Colonic mucosa (tissue), 4 donors: ENCODE measurements at regions not wholly inside any gene's neighbourhood (a gene's known extent, or its start where the extent isn't known, plus 50 kb on each side); places are given as distances from the start of the nearest gene placed in this dataset.
"Not testable (repeated sequence)": the region's sequence is repeated elsewhere in the genome, so short reads cannot be mapped to it uniquely, and the experiment has no call there.

Experiments
- DNase-seq: peaks from one replicate; pipeline ENCODE4 v3.0.0-alpha.2; 2020
- H3K27ac ChIP-seq: fragments of 200-600 bp; one replicate; pipeline ENCODE4 v1.8.0; 2021
- H3K27me3 ChIP-seq: fragments of 200-600 bp; one replicate; pipeline ENCODE4 v1.8.0; 2021
- H3K36me3 ChIP-seq: fragments of 200-600 bp; one replicate; pipeline ENCODE4 v1.8.0; 2021
- H3K4me1 ChIP-seq: fragments of 200-600 bp; one replicate; pipeline ENCODE4 v1.8.0; 2021; ENCODE audit warnings: mild to moderate bottlenecking
- H3K4me3 ChIP-seq: fragments of 200-600 bp; one replicate; pipeline ENCODE4 v1.8.0; 2021
- H3K9ac ChIP-seq, 2 donors: one replicate each; pipeline ENCODE4 v1.7.0; 2013; ENCODE audit warnings: control low read depth in 2 of 2, low read depth in 2 of 2, low read length in 2 of 2
- H3K9me3 ChIP-seq: fragments of 200-600 bp; one replicate; pipeline ENCODE4 v1.8.0; 2021
- intact Hi-C: fragments of 100-400 bp; cut with DNase I; formaldehyde crosslinking; loops from one replicate; pipeline ENCODE4 v1.14.1; 2022
- TF ChIP-seq, protein P1 (sequence below): fragments of 200-600 bp; IDR thresholded peaks from one replicate; pipeline ENCODE4 v1.8.0; 2022; ENCODE audit warnings: antibody characterized with exemption, mild to moderate bottlenecking
- donor health status: healthy.
- donor health status: DM: no; HTN: no; CAD: no.
- donor health status: DM: no; HTN: no; CAD: no.

DNA sequence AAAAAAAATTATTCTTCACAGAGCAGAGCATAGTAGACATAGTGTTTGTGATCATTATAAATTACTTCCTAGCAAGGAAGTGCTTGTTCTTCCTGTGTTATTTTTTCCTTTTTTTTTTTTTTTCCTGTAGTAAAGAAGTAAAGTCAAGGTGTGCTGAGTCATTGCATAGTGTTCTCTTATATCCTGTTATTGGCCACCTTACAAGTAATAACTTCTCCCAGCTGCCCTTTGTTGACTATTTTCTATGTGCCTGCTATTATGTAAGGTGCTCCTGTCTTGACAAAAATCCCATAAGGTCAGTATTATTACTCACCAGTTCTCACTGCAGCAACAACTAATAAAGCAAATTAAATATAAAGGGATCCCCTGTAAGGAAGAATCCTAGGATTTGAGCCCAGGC lies 195.3 kb downstream of the GJA1 start:
- H3K27me3 ChIP-seq = no peaks in the 10 kb centered on the region
- no peaks in the 10 kb centered on the region for H3K36me3 ChIP-seq
- no peak overlapping the region for H3K9ac ChIP-seq
- H3K27ac ChIP-seq = no peak overlapping the region
- H3K9me3 ChIP-seq = no peaks in the 10 kb centered on the region
- no peak overlapping the region for H3K4me3 ChIP-seq
- intact Hi-C loops = no loop called here
- DNase-seq = no peak
- no peaks in the 10 kb centered on the region for H3K4me1 ChIP-seq
- TF ChIP-seq, protein P1, sequence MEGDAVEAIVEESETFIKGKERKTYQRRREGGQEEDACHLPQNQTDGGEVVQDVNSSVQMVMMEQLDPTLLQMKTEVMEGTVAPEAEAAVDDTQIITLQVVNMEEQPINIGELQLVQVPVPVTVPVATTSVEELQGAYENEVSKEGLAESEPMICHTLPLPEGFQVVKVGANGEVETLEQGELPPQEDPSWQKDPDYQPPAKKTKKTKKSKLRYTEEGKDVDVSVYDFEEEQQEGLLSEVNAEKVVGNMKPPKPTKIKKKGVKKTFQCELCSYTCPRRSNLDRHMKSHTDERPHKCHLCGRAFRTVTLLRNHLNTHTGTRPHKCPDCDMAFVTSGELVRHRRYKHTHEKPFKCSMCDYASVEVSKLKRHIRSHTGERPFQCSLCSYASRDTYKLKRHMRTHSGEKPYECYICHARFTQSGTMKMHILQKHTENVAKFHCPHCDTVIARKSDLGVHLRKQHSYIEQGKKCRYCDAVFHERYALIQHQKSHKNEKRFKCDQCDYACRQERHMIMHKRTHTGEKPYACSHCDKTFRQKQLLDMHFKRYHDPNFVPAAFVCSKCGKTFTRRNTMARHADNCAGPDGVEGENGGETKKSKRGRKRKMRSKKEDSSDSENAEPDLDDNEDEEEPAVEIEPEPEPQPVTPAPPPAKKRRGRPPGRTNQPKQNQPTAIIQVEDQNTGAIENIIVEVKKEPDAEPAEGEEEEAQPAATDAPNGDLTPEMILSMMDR = no peak

DNA sequence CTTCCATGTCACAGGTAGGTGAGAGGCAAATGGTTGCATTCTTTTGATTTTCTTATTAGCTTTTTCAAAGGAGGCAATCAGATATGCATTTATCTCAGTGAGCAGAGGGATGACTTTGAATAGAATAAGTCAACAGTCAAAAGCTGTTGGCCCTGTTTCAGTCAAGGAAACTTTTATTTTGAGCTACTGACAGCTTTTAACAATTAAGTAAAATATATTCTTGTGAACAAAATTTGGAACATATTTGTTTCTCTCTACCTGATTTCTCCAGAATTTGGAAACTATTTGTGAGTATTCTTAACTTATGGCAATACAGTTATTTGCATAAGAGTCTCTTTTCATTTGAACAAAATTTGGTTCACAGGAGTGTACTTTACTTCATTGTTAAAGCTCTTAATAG lies 196.3 kb downstream of the GJA1 start:
- H3K27me3 ChIP-seq, DNase-seq, H3K4me1 ChIP-seq, H3K9me3 ChIP-seq, H3K9ac ChIP-seq, intact Hi-C loops, H3K27ac ChIP-seq, H3K4me3 ChIP-seq, H3K36me3 ChIP-seq: not testable (repeated sequence)

DNA sequence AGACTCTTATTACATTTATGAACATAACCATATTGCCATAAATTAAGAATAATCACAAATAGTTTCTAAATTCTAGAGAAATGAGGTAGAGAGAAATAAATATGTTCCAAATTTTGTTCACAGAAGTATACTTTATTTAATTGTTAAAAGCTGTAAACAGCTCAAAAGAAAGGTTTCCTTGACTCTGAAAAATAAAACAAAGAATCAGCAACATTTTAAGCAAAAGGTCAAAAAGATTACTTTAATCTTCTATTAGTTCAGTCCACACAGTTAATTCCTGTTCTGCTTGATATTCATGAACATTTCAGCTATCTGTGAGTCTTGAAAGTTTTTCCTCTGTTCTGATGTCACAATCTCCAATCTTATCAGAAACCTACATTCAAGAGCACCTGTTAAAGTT lies 197.9 kb downstream of the GJA1 start:
- TF ChIP-seq, protein P1 = no peak
- H3K9me3 ChIP-seq = no peaks in the 10 kb centered on the region
- intact Hi-C loops = no loop called here

DNA sequence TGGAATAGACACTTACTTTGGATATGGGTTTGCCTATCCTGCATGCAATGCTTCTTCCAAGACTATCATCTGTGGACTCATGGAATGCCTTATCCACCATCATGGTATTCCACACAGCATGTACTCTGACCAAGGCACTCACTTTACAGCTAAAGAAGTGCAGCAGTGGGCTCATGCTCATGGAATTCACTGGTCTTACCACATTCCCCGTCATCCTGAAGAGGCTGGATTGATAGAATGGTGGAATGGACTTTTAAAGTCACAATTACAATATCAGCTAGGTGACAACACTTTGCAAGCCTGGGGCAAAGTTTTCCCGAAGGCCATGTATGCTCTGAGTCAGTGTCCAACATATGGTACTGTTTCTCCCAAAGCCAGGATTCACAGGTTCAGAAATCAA lies 199.1 kb downstream of the GJA1 start:
- H3K4me1 ChIP-seq, H3K4me3 ChIP-seq, H3K27me3 ChIP-seq, H3K27ac ChIP-seq, H3K9ac ChIP-seq, DNase-seq, intact Hi-C loops, H3K9me3 ChIP-seq, H3K36me3 ChIP-seq: not testable (repeated sequence)

More for the DNA sequence above, 197.9 kb downstream of the GJA1 start:
- DNase-seq = no peak
- Histone ChIP-seq H3K27ac (no peak overlapping the region), H3K9ac (no peak overlapping the region), H3K36me3 (no peaks in the 10 kb centered on the region), H3K4me1 (no peaks in the 10 kb centered on the region), H3K27me3 (no peaks in the 10 kb centered on the region), H3K4me3 (no peak overlapping the region)

DNA sequence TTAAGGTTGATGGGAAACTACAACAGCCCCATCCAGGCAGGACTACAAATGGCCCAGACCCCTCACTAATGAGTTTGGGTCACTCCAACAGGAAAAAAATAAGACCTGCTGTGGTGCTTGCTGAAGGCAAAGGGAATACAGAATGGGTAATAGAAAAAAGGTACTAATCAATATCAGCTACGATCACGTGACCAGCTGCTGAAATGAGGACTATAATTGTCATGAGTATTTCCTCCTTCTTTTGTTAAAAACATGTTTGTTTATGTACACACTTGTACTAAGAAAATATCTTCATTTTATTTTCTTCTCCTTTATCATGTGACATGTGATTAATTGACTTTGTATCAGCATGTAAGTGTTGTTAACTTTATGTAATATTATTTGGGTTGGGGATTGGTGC lies 199.9 kb downstream of the GJA1 start:
- Histone ChIP-seq H3K4me3 (no peak overlapping the region), H3K9ac (no peak overlapping the region), H3K36me3 (no peaks in the 10 kb centered on the region), H3K9me3 (no peaks in the 10 kb centered on the region), H3K27me3 (no peaks in the 10 kb centered on the region), H3K4me1 (no peaks in the 10 kb centered on the region), H3K27ac (no peak overlapping the region)
- no peak for DNase-seq
- intact Hi-C loops = no loop called here
- TF ChIP-seq, protein P1 = no peak

DNA sequence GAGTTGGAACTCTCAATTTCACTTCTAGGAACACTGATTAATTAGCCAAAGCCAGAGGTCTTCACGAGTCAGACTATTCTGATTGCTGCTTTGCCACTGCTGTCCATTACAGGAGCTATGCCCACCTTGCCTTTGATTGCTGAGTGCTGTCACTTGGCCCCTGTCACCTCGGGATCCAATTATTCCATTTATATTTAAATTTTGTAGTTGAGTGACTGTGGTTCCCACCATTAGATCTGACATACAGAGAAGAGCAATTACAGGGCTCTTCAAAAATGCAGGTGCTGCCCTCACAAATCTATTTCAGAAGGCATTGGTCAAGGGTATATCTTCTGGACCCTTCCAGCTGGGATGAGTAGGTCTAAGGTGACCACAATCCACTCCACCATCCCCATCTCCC lies 200.8 kb downstream of the GJA1 start:
- H3K9ac ChIP-seq, H3K9me3 ChIP-seq: not testable (repeated sequence)

DNA sequence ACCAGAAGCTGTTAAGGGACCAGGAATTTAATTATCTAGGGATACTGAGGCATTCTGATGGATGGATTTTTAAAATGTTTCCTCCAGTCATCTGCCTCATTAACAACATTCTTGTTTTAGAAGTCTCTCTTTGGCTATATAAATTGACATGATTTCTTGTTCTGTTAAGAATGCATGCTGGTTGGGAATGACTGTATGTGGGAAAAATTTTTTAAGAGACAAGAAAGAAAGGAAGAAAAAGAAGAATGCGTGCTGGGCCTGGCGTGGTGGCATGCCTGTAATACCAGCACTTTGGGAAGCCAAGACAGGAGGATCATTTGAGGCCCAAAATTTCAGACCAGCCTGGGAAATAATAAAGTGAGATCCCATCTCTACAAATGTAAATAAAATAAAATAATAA lies 203.6 kb downstream of the GJA1 start:
- no peaks in the 10 kb centered on the region for H3K4me1 ChIP-seq
- H3K9me3 ChIP-seq = no peaks in the 10 kb centered on the region
- DNase-seq = no peak
- intact Hi-C loops = no loop called here
- H3K9ac ChIP-seq = no peak overlapping the region
- no peak overlapping the region for H3K4me3 ChIP-seq
- H3K36me3 ChIP-seq = no peaks in the 10 kb centered on the region
- H3K27me3 ChIP-seq = no peaks in the 10 kb centered on the region
- TF ChIP-seq, protein P1 = no peak
- H3K27ac ChIP-seq = no peak overlapping the region

More for the DNA sequence above, 200.8 kb downstream of the GJA1 start:
- DNase-seq, H3K4me3 ChIP-seq, H3K36me3 ChIP-seq, intact Hi-C loops, H3K4me1 ChIP-seq, H3K27ac ChIP-seq, H3K27me3 ChIP-seq: not testable (repeated sequence)
